PC-3 (cell line): ENCODE measurements at regions not wholly inside any gene's neighbourhood (a gene's known extent, or its start where the extent isn't known, plus 50 kb on each side); places are given as distances from the start of the nearest gene placed in this dataset.
A peak's percentile ranks its signal among the peaks of the same experiment; 100 is the strongest.

Source experiments
- ATAC-seq: fragments of 200-7000 bp; cut with Tn5 transposase; 2 replicates; pipeline ENCODE4 v1.9.1; 2020; ENCODE audit warnings: mild to moderate bottlenecking, moderate library complexity
- BruUV-seq: library from RNA; stranded (reverse); fragments of 400-500 nt; replicated peaks from 2 replicates; lab custom pipeline; 2021; lab: Mats Ljungman, UMichigan
- CTCF ChIA-PET: fragments of 300-600 bp; sonication (Branson Sonifier 250); formaldehyde crosslinking; loops from one replicate; lab custom pipeline; 2022; ENCODE audit warnings: antibody characterized with exemption; lab: Charles Lee
- POLR2A ChIA-PET: fragments of 300-600 bp; sonication (Branson Sonifier 250); formaldehyde crosslinking; loops from one replicate; lab custom pipeline; 2022; ENCODE audit warnings: antibody characterized with exemption; ENCODE audit not compliant: unreplicated experiment; lab: Charles Lee
- DNase-seq: peaks from one replicate; pipeline ENCODE4 v3.0.0-alpha.2; 2015
- H2AFZ ChIP-seq: fragments of 300-600 bp; sonication (generic); 2 replicates; pipeline ENCODE4 v1.6.0; 2016; ENCODE audit warnings: antibody characterized with exemption, low read length
- H3F3A ChIP-seq: fragments of 300-600 bp; sonication (generic); one replicate; pipeline ENCODE4 v1.6.0; 2017; ENCODE audit warnings: antibody characterized with exemption, low read length, control low read depth, mild to moderate bottlenecking; ENCODE audit not compliant: unreplicated experiment
- H3K27ac ChIP-seq: fragments of 300-600 bp; sonication (generic); 2 replicates; pipeline ENCODE4 v1.5.1; 2016; ENCODE audit warnings: mild to moderate bottlenecking, low read length
- H3K27me3 ChIP-seq: fragments of 300-600 bp; sonication (generic); 2 replicates; pipeline ENCODE4 v1.6.1; 2016; ENCODE audit warnings: low read length, mixed read lengths
- H3K36me3 ChIP-seq: fragments of 300-600 bp; sonication (generic); 2 replicates; pipeline ENCODE4 v1.6.1; 2016; ENCODE audit warnings: low read depth, mixed run types, low read length, mixed read lengths
- H3K4me1 ChIP-seq: fragments of 300-600 bp; sonication (generic); 2 replicates; pipeline ENCODE4 v1.5.1; 2016; ENCODE audit warnings: low read length; ENCODE audit not compliant: insufficient read depth
- H3K4me2 ChIP-seq: fragments of 300-600 bp; sonication (generic); 2 replicates; pipeline ENCODE4 v1.6.0; 2016; ENCODE audit warnings: low read length
- H3K4me3 ChIP-seq: fragments of 300-600 bp; sonication (generic); 2 replicates; pipeline ENCODE4 v1.5.1; 2016; ENCODE audit warnings: mild to moderate bottlenecking, low read length, mixed read lengths
- H3K79me2 ChIP-seq: fragments of 300-600 bp; sonication (generic); 2 replicates; pipeline ENCODE4 v1.6.1; 2017; ENCODE audit warnings: low read length, mixed read lengths
- H3K9ac ChIP-seq: fragments of 300-600 bp; sonication (generic); 2 replicates; pipeline ENCODE4 v1.6.0; 2016; ENCODE audit warnings: mild to moderate bottlenecking, low read length
- H3K9me2 ChIP-seq: fragments of 300-600 bp; sonication (generic); replicated peaks from 2 replicates; pipeline ENCODE4 v1.6.1; 2016; ENCODE audit warnings: mixed run types, low read length, mixed read lengths
- H3K9me3 ChIP-seq: fragments of 300-600 bp; sonication (generic); 2 replicates; pipeline ENCODE4 v1.6.1; 2016; ENCODE audit warnings: low read length, mixed read lengths
- H4K20me1 ChIP-seq: fragments of 300-600 bp; sonication (generic); 2 replicates; pipeline ENCODE4 v1.6.1; 2016; ENCODE audit warnings: low read length, mixed read lengths
- EZH2 ChIP-seq: fragments of 300-600 bp; sonication (generic); IDR thresholded peaks from one replicate; pipeline ENCODE4 v1.6.1; 2017; ENCODE audit warnings: antibody characterized with exemption, mild to moderate bottlenecking, low read length; ENCODE audit not compliant: unreplicated experiment
- EZH2phosphoT487 ChIP-seq: fragments of 300-600 bp; sonication (generic); IDR thresholded peaks from 2 replicates; pipeline ENCODE4 v1.6.1; 2018; ENCODE audit warnings: mild to moderate bottlenecking, antibody characterized with exemption, low read length, borderline replicate concordance
- intact Hi-C: fragments of 100-400 bp; cut with micrococcal nuclease; formaldehyde crosslinking; loops from 2 replicates; pipeline ENCODE4 v1.9.0; 2023
- TF ChIP-seq, protein P1 (sequence below): fragments of 300-600 bp; sonication (generic); conservative IDR thresholded peaks from 2 replicates; pipeline ENCODE4 v1.5.1; 2017; ENCODE audit warnings: antibody characterized with exemption, low read depth, mild to moderate bottlenecking, low read length

DNA sequence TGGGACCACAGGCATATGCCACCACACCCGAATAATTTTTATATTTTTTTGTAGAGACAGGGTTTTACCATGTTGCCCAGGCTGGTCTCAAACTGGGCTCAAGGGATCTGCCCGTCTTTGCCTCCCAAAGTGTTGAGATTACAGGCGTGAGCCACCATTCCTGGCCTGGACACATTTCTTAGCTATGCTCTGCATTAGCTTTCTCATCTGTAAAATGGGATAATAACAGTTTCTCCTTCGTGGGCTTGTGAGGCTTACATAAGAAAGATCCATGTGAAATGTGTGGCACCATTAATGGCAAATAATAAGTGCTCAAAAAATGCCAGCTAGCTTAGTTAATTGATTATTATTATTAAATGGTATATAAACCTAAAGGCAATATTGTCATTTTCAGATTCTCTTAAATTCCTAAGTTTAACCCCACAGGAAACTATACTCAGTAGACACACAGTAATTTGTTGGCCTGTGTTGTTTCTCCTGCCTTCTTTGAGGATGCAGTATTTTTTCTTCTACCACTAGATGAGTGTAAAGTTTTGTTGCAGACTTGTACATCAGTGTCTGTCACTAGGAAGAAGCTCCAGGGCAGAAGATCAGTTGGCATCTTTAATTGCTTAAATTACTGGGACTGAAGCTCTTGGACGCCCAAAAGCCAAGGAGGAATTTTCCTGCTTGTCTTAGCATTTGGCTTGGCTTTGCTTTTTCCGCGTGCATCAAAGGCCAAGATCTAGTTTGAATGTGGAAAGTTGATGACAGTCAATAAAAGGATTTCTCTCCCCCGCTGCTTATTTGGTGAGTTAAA is 162.3 kb upstream of the ZNF217 start:
- H2AFZ ChIP-seq: no peak overlapping the region
- intact Hi-C loops: no loop called here

DNA sequence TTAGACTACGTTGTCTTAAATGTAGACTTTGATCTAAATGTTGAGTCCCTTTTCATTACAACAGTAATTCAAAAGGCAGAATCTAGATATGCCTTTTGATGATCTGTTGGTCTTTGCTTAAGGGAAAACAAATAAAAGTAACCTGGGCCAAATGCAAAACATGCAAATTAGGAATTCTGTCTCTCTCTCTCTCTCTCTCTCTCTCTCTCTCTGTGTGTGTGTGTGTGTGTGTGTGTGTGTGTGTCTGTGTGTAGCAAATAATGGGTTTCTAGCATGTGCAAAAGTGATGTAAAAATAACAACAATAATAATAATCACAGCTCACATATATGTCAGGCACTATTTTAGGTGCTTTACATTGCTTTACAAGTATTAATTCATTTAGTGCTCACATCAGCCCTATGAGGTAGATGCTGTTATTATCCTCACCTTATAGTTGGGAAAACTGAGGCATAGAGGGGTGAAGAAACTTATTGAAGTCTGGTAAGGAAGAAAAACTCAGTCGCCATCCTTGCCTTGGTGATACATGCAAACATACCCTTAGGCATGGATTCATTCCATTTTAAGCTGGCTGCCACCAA is 160.3 kb upstream of the ZNF217 start:
- no TSS peak for BruUV-seq

More for the DNA sequence above, 162.3 kb upstream of the ZNF217 start:
- POLR2A ChIA-PET: interaction anchor here (0.5 to 0.6 kb wide), 3 partner anchors 113 to 1531 kb away, joined by 5 to 7 read pairs (median 6); no protein-coding TSS in a partner anchor
- Histone ChIP-seq H3K27me3 (no peaks in the 10 kb centered on the region), H3K9me3 (no peaks in the 10 kb centered on the region), H3K9ac (no peak overlapping the region), H3K9me2 (no peaks in the 10 kb centered on the region), H3K4me3 (no peak overlapping the region), H3K27ac (no peak overlapping the region), H3K36me3 (no peaks in the 10 kb centered on the region), H4K20me1 (no peaks in the 10 kb centered on the region), H3F3A (peaks cover 20% of the 10 kb centered on the region), H3K4me2 (no peak overlapping the region), H3K79me2 (no peaks in the 10 kb centered on the region), H3K4me1 (peaks cover 42% of the 10 kb centered on the region)
- CTCF ChIA-PET: interaction anchor here (0.6 to 0.8 kb wide), 3 partner anchors 74 to 160 kb away, joined by 3 read pairs; no protein-coding TSS in a partner anchor
- TF ChIP-seq EZH2phosphoT487 (no peak), EZH2 (no peak)
- TF ChIP-seq, protein P1, sequence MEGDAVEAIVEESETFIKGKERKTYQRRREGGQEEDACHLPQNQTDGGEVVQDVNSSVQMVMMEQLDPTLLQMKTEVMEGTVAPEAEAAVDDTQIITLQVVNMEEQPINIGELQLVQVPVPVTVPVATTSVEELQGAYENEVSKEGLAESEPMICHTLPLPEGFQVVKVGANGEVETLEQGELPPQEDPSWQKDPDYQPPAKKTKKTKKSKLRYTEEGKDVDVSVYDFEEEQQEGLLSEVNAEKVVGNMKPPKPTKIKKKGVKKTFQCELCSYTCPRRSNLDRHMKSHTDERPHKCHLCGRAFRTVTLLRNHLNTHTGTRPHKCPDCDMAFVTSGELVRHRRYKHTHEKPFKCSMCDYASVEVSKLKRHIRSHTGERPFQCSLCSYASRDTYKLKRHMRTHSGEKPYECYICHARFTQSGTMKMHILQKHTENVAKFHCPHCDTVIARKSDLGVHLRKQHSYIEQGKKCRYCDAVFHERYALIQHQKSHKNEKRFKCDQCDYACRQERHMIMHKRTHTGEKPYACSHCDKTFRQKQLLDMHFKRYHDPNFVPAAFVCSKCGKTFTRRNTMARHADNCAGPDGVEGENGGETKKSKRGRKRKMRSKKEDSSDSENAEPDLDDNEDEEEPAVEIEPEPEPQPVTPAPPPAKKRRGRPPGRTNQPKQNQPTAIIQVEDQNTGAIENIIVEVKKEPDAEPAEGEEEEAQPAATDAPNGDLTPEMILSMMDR: 0 out of 2 replicates have a peak, but pooled peaks have one; percentile 23
- DNase-seq (no peak), ATAC-seq (no peak)
- BruUV-seq: no TSS peak

More for the DNA sequence above, 160.3 kb upstream of the ZNF217 start:
- H3K4me3 ChIP-seq: peak overlapping the region; percentile 62; the same call in 1 of the 2 replicates
- H3K4me2 ChIP-seq: peak overlapping the region; percentile 84
- H3K79me2 ChIP-seq: no peaks in the 10 kb centered on the region
- H3K9me2 ChIP-seq: no peaks in the 10 kb centered on the region
- TF ChIP-seq, protein P1: no peak
- TF ChIP-seq EZH2phosphoT487 (no peak), EZH2 (no peak)
- no peaks in the 10 kb centered on the region for H3K9me3 ChIP-seq
- no peaks in the 10 kb centered on the region for H4K20me1 ChIP-seq
- peaks cover 22% of the 10 kb centered on the region for H3F3A ChIP-seq
- ATAC-seq: no peak
- no peak for DNase-seq
- H3K9ac ChIP-seq: peak overlapping the region; percentile 19; the same call in 1 of the 2 replicates
- ChIA-PET CTCF (interaction anchor here (0.5 kb wide), 1 partner anchor 173 kb away, joined by 3 read pairs; no protein-coding TSS in a partner anchor), POLR2A (interaction anchor here (0.6 to 1.5 kb wide), 11 partner anchors 15 to 174 kb away, joined by 3 to 10 read pairs (median 5); no protein-coding TSS in a partner anchor)
- no peaks in the 10 kb centered on the region for H3K36me3 ChIP-seq
- peak overlapping the region; percentile 71; the same call in 1 of the 2 replicates for H2AFZ ChIP-seq
- peaks cover 54% of the 10 kb centered on the region for H3K4me1 ChIP-seq
- H3K27me3 ChIP-seq: no peaks in the 10 kb centered on the region
- H3K27ac ChIP-seq: peak overlapping the region; percentile 88
- intact Hi-C loops: loop anchor here (1.0 to 2.0 kb wide), 4 partner anchors 20 to 175 kb away; no protein-coding TSS in a partner anchor
